ENCODE measurements at regions not wholly inside any gene's neighbourhood (a gene's known extent, or its start where the extent isn't known, plus 50 kb on each side); places are given as distances from the start of the nearest gene placed in this dataset.
"Not testable (repeated sequence)": the region's sequence is repeated elsewhere in the genome, so short reads cannot be mapped to it uniquely, and the experiment has no call there.

DNA sequence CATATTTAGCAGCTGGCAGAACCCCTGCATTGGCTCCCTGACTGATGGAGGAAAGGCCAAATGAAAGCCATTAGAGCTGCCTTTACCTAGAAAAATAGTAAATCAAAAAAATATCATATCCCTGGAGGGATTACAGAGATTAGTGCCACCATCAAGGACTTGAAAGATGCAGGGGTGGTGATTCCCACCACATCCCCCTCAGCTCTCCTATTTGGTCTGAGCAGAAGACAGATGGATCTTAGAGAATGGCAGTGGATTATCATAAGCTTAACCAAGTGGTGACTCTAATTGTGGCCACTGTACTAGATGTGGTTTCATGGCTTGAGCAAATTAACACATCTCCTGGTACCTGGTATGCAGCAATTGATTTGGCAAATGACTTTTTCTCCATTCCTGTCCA lies 114.9 kb upstream of the RMP24 start:
- not testable (repeated sequence) for TF ChIP-seq POLR2A (IDR thresholded peaks at IDR 0.05); POLR2AphosphoS5 (IDR thresholded peaks at IDR 0.05; ENCODE audit: insufficient read depth in 1 of 2, low read depth in 1 of 2)
- TF ChIP-seq, protein P1, sequence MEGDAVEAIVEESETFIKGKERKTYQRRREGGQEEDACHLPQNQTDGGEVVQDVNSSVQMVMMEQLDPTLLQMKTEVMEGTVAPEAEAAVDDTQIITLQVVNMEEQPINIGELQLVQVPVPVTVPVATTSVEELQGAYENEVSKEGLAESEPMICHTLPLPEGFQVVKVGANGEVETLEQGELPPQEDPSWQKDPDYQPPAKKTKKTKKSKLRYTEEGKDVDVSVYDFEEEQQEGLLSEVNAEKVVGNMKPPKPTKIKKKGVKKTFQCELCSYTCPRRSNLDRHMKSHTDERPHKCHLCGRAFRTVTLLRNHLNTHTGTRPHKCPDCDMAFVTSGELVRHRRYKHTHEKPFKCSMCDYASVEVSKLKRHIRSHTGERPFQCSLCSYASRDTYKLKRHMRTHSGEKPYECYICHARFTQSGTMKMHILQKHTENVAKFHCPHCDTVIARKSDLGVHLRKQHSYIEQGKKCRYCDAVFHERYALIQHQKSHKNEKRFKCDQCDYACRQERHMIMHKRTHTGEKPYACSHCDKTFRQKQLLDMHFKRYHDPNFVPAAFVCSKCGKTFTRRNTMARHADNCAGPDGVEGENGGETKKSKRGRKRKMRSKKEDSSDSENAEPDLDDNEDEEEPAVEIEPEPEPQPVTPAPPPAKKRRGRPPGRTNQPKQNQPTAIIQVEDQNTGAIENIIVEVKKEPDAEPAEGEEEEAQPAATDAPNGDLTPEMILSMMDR (IDR thresholded peaks at IDR 0.05) = not testable (repeated sequence)

All from vagina (tissue), 2 donors.